SK-N-MC (cell line): ENCODE measurements at regions not wholly inside any gene's neighbourhood (a gene's known extent, or its start where the extent isn't known, plus 50 kb on each side); places are given as distances from the start of the nearest gene placed in this dataset.

Experiments used
- EZH2 ChIP-seq: fragments of 200-600 bp; sonication (generic); IDR thresholded peaks from one replicate; pipeline ENCODE4 v1.6.1; 2017; ENCODE audit warnings: antibody characterized with exemption
- FOXP2 ChIP-seq: optimal IDR thresholded peaks from 2 replicates; pipeline ENCODE3; 2011; ENCODE audit warnings: mild to moderate bottlenecking, moderate library complexity; ENCODE audit not compliant: insufficient read depth; ENCODE audit errors: extremely low read length, control extremely low read depth
- POLR2AphosphoS5 ChIP-seq: IDR thresholded peaks from 2 replicates; pipeline ENCODE4 v1.6.1; 2012; ENCODE audit warnings: mild to moderate bottlenecking, low read depth, low read length, borderline replicate concordance

GRCh38 chr1:87905651-87906050, 577.0 kb downstream of the LMO4 start:
- TF ChIP-seq POLR2AphosphoS5 (no peak), EZH2 (no peak), FOXP2 (no peak)
